Loucy (cell line): ENCODE measurements at regions not wholly inside any gene's neighbourhood (a gene's known extent, or its start where the extent isn't known, plus 50 kb on each side); places are given as distances from the start of the nearest gene placed in this dataset.

ENCODE experiments used
- H2AFZ ChIP-seq: fragments of 200-600 bp; sonication (generic); 2 replicates; pipeline ENCODE4 v1.6.0; 2016; ENCODE audit warnings: antibody characterized with exemption, mild to moderate bottlenecking, low read length, moderate library complexity
- H3F3A ChIP-seq: fragments of 200-600 bp; 2 replicates; pipeline ENCODE4 v1.6.0; 2016; ENCODE audit warnings: antibody characterized with exemption, low read depth, mild to moderate bottlenecking
- H3K27me3 ChIP-seq: fragments of 200-600 bp; sonication (generic); 2 replicates; pipeline ENCODE4 v1.6.1; 2014; ENCODE audit warnings: low read length, mild to moderate bottlenecking; ENCODE audit not compliant: insufficient read depth, poor library complexity, severe bottlenecking
- H3K36me3 ChIP-seq: fragments of 200-600 bp; sonication (generic); 2 replicates; pipeline ENCODE4 v1.6.1; 2016; ENCODE audit warnings: low read length; ENCODE audit not compliant: insufficient read depth
- H3K4me1 ChIP-seq: fragments of 200-600 bp; sonication (generic); 2 replicates; pipeline ENCODE4 v1.5.1; 2014; ENCODE audit warnings: low read length, mild to moderate bottlenecking; ENCODE audit not compliant: insufficient read depth, poor library complexity, severe bottlenecking
- H3K4me2 ChIP-seq: fragments of 200-600 bp; sonication (generic); 2 replicates; pipeline ENCODE4 v1.6.0; 2014; ENCODE audit warnings: antibody characterized with exemption, low read length, low read depth, mild to moderate bottlenecking; ENCODE audit not compliant: poor library complexity, severe bottlenecking
- H3K4me3 ChIP-seq: fragments of 200-600 bp; sonication (generic); 2 replicates; pipeline ENCODE4 v1.5.1; 2014; ENCODE audit warnings: low read length, mild to moderate bottlenecking, mixed read lengths; ENCODE audit not compliant: poor library complexity, severe bottlenecking
- H3K79me2 ChIP-seq: fragments of 200-600 bp; sonication (generic); 2 replicates; pipeline ENCODE4 v1.6.1; 2014; ENCODE audit warnings: low read length; ENCODE audit not compliant: insufficient read depth
- H3K9ac ChIP-seq: fragments of 200-600 bp; sonication (generic); 2 replicates; pipeline ENCODE4 v1.6.0; 2014; ENCODE audit warnings: mild to moderate bottlenecking, low read depth, low read length, moderate library complexity; ENCODE audit not compliant: poor library complexity, severe bottlenecking
- H3K9me2 ChIP-seq: fragments of 200-600 bp; sonication (generic); replicated peaks from 2 replicates; pipeline ENCODE4 v1.6.1; 2016; ENCODE audit warnings: low read depth, low read length, mixed read lengths
- H3K9me3 ChIP-seq: fragments of 200-600 bp; sonication (generic); 2 replicates; pipeline ENCODE4 v1.6.1; 2014; ENCODE audit warnings: mild to moderate bottlenecking, antibody characterized with exemption, low read length, low read depth; ENCODE audit not compliant: insufficient read depth
- H4K20me1 ChIP-seq: fragments of 200-600 bp; sonication (generic); 2 replicates; pipeline ENCODE4 v1.6.0; 2014; ENCODE audit warnings: antibody characterized with exemption, low read length, mild to moderate bottlenecking; ENCODE audit not compliant: insufficient read depth, poor library complexity, severe bottlenecking
- CTCF ChIP-seq: fragments of 200-600 bp; sonication (generic); conservative IDR thresholded peaks from 2 replicates; pipeline ENCODE4 v1.5.1; 2014; ENCODE audit warnings: mild to moderate bottlenecking, antibody characterized with exemption, low read length
- EZH2phosphoT487 ChIP-seq: fragments of 200-600 bp; IDR thresholded peaks from 2 replicates; pipeline ENCODE4 v1.6.1; 2018; ENCODE audit warnings: antibody characterized with exemption, mild to moderate bottlenecking, moderate library complexity, borderline replicate concordance

GRCh38 chr11:39036021-39036420, 2423.4 kb downstream of the LRRC4C start:
- no peak for TF ChIP-seq EZH2phosphoT487
- TF ChIP-seq CTCF: no peak
- Histone ChIP-seq H3K4me2 (no peak overlapping the region), H3K79me2 (no peaks in the 10 kb centered on the region), H3K9me2 (no peaks in the 10 kb centered on the region), H3K9me3 (no peaks in the 10 kb centered on the region), H2AFZ (no peak overlapping the region), H3K27me3 (no peaks in the 10 kb centered on the region), H3F3A (no peaks in the 10 kb centered on the region), H3K9ac (no peak overlapping the region), H4K20me1 (no peaks in the 10 kb centered on the region), H3K36me3 (no peaks in the 10 kb centered on the region), H3K4me3 (no peak overlapping the region), H3K4me1 (no peaks in the 10 kb centered on the region)

- no peak overlapping the region for H2AFZ ChIP-seq
- no peak overlapping the region for H3K4me3 ChIP-seq
- no peaks in the 10 kb centered on the region for H3K79me2 ChIP-seq
- H3K9me3 ChIP-seq: no peaks in the 10 kb centered on the region
- no peak overlapping the region for H3K4me2 ChIP-seq
- TF ChIP-seq EZH2phosphoT487 (no peak), CTCF (no peak)
- H3K27me3 ChIP-seq: no peaks in the 10 kb centered on the region
- H4K20me1 ChIP-seq: no peaks in the 10 kb centered on the region
- no peak overlapping the region for H3K9ac ChIP-seq
- no peaks in the 10 kb centered on the region for H3F3A ChIP-seq
- no peaks in the 10 kb centered on the region for H3K4me1 ChIP-seq
- no peaks in the 10 kb centered on the region for H3K9me2 ChIP-seq
- H3K36me3 ChIP-seq: no peaks in the 10 kb centered on the region
Measured at GRCh38 chr11:39021539-39021938, 2423.5 kb upstream of the RAG2 start.

- no peak for TF ChIP-seq EZH2phosphoT487
- Histone ChIP-seq H3K9me2 (no peaks in the 10 kb centered on the region), H3K4me3 (no peak overlapping the region), H3K9ac (no peak overlapping the region), H3K4me1 (no peaks in the 10 kb centered on the region), H4K20me1 (no peaks in the 10 kb centered on the region), H3K9me3 (no peaks in the 10 kb centered on the region), H2AFZ (no peak overlapping the region), H3K36me3 (no peaks in the 10 kb centered on the region), H3K27me3 (no peaks in the 10 kb centered on the region), H3F3A (no peaks in the 10 kb centered on the region), H3K4me2 (no peak overlapping the region), H3K79me2 (no peaks in the 10 kb centered on the region)
Measured at GRCh38 chr11:39011797-39012196, 2413.8 kb upstream of the RAG2 start.

- Histone ChIP-seq H3K9ac (no peak overlapping the region), H3K27me3 (no peaks in the 10 kb centered on the region)
Measured at GRCh38 chr11:38990841-38991240, 2392.8 kb upstream of the RAG2 start.

More at GRCh38 chr11:38990841-38991240, 2392.8 kb upstream of the RAG2 start:
- no peak overlapping the region for H3K4me3 ChIP-seq
- no peak overlapping the region for H3K4me2 ChIP-seq
- H3K79me2 ChIP-seq: no peaks in the 10 kb centered on the region
- TF ChIP-seq CTCF: no peak
- TF ChIP-seq EZH2phosphoT487: no peak
- H3K9me2 ChIP-seq: no peaks in the 10 kb centered on the region
- no peaks in the 10 kb centered on the region for H3K36me3 ChIP-seq
- no peak overlapping the region for H2AFZ ChIP-seq
- no peaks in the 10 kb centered on the region for H3K4me1 ChIP-seq
- no peaks in the 10 kb centered on the region for H4K20me1 ChIP-seq
- H3K9me3 ChIP-seq: no peaks in the 10 kb centered on the region
- H3F3A ChIP-seq: no peaks in the 10 kb centered on the region
